ENCODE measurements at regions not wholly inside any gene's neighbourhood (a gene's known extent, or its start where the extent isn't known, plus 50 kb on each side); places are given as distances from the start of the nearest gene placed in this dataset.

DNA sequence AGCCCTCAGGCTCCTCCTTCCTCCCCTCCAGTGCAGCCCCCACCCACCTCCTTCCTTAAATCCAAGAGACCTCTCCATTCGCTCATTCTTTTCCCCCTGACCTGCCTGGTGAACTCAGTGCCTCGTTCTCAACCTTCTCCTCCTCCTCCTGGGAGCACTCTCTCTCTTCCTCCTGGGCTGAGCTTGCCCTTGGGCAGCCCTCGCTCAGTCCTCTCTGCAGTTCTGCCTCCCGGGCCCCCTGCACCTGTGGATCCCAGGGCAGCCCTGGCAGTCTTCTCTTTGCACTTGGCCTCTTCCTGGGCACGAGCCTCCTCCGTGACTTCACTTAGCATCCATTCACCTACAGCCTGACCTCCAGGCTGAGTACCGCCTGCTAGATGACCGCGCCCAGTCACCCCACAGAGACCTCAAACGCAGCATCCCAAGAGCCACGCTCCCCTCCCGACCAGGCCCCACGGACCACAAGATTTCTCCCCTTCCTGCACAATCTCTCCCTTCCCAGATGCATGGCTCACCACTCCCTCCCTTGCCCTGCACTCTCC, 58.9 kb upstream of the ID2 start:
- DNase-seq (ENCODE audit: extremely low read depth in 1 of 2, low read depth in 1 of 2): no peak

- DNase-seq (ENCODE audit: extremely low read depth in 1 of 2, low read depth in 1 of 2): no peak
Measured at GRCh38 chr2:8623576-8623957, 58.3 kb upstream of the ID2 start.

DNA sequence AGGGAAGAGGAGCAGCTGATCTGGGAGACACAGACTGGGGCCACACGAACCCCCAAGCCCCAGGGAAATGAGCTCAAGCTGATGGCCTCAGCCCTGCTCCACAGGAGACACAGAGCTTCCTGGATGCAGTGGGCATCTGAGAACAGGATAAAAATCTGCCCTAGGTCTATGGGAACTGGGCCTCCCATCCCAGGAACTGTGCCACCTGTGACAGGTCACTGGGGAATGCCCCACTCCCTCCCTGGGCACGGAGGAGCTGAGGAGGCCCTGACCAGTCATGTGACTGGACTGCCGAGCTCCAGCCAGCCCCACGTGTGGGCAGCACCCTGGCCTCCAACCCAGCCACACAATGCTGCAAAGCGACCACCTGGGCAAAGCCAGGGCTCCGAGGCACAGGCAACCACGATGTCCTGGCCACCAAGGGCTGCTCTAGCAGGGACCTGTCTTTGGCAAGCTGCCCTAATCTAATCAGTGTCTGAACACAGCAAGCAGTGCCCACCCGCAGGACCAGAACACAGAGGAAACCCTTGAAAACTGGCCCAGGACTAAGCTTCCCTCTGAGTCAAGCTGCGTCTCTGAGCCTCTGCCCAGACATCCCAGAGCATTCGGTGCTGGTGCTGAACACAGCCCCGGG, 57.8 kb upstream of the ID2 start:
- DNase-seq (ENCODE audit: extremely low read depth in 1 of 2, low read depth in 1 of 2): no peak

DNA sequence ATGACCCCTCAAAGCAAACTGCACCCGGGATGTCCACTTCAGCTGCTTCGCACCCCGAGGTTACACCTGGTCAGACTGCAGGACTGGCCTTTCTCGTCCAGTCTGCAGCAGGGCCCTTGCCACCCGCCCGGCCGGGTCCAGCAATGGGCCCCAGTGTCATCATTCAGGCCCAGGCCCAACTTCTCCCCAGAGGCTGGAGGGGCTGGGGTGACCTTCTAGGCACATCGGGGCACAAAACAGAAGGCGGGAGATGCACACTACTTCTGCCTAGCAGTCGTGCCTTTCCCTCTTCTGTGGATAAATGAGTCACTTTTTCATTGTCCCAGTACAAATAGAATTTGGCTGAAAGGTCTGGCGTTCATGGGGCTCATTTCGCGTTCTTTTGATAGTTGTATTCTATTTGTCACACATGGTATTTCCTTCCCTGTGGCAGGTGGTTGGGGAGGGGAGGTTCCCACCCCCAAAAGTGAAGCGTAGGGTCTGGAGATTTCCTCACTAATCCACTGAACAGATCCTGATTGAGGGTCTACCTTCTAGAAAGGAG, 56.9 kb upstream of the ID2 start:
- DNase-seq (ENCODE audit: extremely low read depth in 1 of 2, low read depth in 1 of 2): no peak

DNA sequence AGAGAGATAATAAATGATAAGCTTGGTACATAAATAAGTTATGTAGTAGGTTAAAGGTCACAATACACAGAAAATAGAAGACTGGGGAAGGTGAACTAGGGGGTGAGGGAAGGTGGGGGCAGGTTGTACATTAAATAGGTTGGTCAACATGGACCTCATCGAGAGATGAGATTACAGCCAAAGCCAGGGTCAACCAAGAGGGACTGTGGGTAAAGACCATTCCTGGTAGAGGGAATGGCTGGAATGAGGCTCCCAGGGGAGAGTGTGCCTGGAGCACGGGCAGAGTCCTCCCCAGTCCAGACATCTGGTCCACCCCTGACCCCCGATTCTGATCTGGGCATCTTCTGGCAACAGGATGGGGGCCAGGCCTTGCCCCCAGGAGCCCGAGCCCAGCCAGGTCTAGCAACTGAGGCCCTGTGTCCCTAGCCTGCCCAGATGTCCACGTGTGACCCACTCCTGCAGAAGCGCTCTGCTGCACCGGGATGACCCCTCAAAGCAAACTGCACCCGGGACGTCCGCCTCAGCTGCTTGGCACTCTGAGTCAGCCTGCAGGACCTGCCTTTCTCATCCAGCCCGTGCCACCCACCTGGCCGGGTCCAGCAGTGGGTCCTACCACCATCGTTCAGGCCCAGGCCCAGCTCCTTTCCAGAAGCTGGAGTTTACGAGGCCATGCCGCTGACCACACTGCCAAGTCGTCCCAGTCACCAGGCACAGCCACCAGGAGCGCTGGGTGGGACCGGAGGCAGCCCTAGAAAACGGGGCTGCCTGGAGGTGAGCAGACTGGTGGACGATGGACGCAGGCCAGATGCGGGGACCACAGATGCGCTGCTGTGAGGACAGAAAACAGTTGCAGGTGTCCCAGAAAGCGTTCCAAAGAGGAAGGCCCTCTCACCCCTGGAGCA, 56.2 kb upstream of the ID2 start:
- no peak for DNase-seq (ENCODE audit: extremely low read depth in 1 of 2, low read depth in 1 of 2)

DNA sequence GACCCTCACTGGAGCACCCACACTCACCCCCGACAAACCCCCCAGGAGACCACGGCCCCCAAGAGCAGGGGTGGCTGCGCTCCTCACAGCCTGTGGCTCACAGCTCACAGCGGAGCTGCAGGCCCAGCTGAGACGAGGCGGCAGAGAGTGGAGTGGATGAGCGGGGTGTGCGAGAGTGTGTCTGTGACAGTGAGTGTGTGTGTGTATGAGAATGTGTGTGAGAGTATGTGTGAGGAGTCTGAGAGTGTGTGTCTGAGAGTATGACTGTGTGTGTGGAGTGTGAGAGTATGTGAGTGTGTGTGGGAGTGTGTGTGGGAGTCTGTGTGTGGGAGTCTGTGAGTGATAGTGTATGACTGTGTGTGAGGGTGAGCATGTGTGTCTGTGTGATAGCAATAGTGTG, 55.3 kb upstream of the ID2 start:
- DNase-seq (ENCODE audit: extremely low read depth in 1 of 2, low read depth in 1 of 2): no peak

DNA sequence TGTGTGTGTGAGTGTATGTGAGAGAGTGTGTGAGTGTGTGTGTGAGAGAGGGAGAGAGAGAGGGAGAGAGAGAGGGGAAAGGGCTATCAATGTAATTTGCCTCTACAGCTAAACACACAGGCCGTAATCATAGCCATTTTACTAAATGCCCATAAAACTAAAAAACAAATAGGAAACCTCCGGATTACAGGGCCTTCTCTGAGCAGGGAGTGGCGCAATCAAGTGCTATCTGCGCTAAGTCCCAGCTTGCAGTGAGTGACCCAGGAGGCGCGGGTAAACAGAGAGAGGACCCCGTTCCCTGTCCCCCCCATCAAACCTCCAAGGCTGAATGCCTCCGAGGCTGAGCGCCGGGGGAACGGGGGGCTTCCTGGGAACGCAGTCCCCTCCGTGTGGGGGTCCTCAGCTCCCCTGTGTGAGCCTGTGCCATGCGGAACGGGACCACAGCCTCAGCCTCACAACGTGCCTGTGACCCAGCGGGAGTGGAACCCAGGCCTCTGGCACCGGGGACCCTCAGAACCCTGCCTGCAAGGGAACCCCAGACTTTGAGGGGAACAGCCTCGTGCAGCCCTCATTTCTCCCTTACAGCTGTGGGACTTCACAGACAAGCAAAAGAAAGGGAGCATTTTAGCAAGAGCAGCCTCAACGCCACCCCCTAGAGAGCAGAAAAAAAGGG, 54.7 kb upstream of the ID2 start:
- no peak for DNase-seq (ENCODE audit: extremely low read depth in 1 of 2, low read depth in 1 of 2)

DNA sequence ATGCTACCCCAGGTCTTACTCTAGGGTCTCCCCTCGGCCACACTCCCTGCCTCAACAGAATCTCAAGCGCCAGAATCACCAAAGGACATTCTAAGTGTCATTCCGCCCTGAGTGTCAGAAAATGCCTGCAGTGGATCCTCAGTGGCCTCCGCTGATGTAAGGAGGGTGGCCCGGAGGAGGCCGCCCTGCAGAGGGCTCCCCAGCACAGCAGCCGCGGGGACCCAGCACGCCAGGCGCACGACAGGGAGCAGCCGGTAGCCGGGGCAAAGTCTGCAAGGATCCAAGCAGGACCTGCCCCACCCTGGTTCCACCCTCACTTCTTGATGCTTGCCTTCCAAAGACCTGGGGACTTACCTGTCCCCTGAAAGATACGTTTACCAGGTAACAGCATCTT, 54.2 kb upstream of the ID2 start:
- DNase-seq (ENCODE audit: extremely low read depth in 1 of 2, low read depth in 1 of 2): no peak

DNA sequence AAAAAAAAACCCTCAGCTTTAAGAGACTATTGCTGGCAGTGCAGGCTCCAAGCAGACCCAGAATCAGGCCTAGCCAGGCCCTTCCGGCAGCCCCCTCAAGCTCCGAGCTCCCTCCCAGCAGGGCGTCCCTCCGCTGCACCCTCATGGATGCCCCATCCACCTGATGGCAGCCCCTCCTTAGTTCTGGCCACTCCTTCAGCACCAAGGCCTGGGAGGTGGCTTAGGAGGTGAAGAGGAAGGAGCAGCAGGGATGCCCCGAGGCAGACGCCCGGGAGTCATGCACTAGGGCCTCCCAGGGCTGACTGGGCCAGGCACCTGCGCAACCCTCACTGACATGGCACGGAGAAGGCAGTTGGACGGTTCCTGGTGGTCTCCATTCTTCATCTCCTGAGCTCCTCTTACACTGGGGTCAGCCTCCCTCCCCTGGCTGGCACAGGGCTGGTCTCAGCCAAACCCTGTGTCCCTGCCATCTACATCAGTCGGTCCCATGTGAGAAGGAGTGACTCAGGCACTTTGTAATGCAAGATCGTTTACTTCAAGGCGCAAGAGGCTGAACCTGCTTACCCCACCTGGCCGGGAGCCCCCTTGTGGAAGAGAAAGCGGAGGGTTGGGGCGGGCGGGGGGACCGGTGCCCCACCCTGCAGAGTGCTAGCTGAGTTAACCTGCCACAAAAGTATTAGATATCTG, 53.5 kb upstream of the ID2 start:
- no peak for DNase-seq (ENCODE audit: extremely low read depth in 1 of 2, low read depth in 1 of 2)

DNA sequence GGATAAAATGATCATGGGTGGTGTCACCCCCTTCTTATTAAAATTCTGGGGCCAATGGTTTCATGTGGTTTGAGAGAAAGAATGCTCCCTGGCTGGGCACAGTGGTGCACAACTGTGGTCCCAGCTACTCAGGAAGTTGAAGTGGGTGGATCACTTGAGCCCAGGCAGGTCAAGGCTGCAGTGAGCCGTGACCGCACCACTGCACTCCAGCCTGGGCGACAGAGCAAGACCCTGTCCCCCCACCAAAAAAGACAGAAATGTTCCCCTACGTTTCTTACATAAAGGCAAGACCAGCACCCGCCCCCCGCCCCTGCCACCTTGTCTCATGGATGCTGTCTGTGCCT, 53.0 kb upstream of the ID2 start:
- no peak for DNase-seq (ENCODE audit: extremely low read depth in 1 of 2, low read depth in 1 of 2)

DNA sequence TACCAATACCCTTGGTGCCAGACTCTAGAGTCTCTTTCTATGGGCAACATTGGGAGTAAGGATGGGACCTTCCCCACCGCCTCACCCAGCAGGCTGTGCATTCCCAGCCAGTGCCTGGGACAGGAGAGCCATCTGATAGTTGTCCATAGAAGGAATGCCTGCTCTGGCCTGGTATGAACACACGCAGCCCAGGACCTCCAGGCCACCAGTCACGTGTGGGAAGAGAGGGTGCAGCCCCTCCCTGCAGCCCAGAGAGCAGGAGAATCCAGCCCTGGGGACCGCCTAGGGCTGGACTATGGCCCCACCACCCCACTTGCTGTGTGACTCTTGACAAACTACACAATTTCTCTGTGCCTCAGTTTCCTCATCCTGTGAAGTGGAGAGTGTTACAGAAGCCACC, 52.5 kb upstream of the ID2 start:
- DNase-seq (ENCODE audit: extremely low read depth in 1 of 2, low read depth in 1 of 2): no peak

- DNase-seq (ENCODE audit: extremely low read depth in 1 of 2, low read depth in 1 of 2): no peak
Measured at GRCh38 chr2:8630676-8631464, 51.0 kb upstream of the ID2 start.

GRCh38 chr2:8631465-8632005, 50.3 kb upstream of the ID2 start:
- no peak for DNase-seq (ENCODE audit: extremely low read depth in 1 of 2, low read depth in 1 of 2)
